ENCODE measurements at regions not wholly inside any gene's neighbourhood (a gene's known extent, or its start where the extent isn't known, plus 50 kb on each side); places are given as distances from the start of the nearest gene placed in this dataset.

DNA sequence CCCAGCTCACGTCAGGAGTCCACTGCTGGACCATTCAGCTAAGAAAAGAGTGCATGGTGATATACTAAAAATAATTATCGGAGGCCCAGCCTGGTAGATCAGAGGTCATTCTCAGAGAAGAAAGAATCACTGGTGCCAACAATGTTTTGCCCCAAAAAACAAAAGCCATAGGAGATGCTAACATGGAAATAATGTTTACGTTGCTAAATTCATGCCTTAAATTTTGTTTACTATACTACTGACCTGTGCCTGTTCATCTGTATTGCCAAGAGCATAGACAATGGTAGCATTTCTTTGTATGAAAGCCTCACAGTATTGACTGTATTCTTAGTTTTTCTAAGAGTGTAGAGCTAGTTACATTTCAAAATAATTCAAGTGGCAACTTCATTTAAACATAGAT is 138.1 kb upstream of the GPR149 start:
- TF ChIP-seq EP300 (conservative IDR thresholded peaks at IDR 0.05; ENCODE audit: poor library complexity, severe bottlenecking) (no peak), POLR2AphosphoS5 (IDR thresholded peaks at IDR 0.05) (no peak), EZH2 (IDR thresholded peaks at IDR 0.05; ENCODE audit: borderline replicate concordance, insufficient read depth, low read length, poor library complexity, severe bottlenecking) (no peak)
- TF ChIP-seq, protein P1, sequence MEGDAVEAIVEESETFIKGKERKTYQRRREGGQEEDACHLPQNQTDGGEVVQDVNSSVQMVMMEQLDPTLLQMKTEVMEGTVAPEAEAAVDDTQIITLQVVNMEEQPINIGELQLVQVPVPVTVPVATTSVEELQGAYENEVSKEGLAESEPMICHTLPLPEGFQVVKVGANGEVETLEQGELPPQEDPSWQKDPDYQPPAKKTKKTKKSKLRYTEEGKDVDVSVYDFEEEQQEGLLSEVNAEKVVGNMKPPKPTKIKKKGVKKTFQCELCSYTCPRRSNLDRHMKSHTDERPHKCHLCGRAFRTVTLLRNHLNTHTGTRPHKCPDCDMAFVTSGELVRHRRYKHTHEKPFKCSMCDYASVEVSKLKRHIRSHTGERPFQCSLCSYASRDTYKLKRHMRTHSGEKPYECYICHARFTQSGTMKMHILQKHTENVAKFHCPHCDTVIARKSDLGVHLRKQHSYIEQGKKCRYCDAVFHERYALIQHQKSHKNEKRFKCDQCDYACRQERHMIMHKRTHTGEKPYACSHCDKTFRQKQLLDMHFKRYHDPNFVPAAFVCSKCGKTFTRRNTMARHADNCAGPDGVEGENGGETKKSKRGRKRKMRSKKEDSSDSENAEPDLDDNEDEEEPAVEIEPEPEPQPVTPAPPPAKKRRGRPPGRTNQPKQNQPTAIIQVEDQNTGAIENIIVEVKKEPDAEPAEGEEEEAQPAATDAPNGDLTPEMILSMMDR (IDR thresholded peaks at IDR 0.05; ENCODE audit: poor library complexity, severe bottlenecking): no peak
- TF ChIP-seq, protein P2, sequence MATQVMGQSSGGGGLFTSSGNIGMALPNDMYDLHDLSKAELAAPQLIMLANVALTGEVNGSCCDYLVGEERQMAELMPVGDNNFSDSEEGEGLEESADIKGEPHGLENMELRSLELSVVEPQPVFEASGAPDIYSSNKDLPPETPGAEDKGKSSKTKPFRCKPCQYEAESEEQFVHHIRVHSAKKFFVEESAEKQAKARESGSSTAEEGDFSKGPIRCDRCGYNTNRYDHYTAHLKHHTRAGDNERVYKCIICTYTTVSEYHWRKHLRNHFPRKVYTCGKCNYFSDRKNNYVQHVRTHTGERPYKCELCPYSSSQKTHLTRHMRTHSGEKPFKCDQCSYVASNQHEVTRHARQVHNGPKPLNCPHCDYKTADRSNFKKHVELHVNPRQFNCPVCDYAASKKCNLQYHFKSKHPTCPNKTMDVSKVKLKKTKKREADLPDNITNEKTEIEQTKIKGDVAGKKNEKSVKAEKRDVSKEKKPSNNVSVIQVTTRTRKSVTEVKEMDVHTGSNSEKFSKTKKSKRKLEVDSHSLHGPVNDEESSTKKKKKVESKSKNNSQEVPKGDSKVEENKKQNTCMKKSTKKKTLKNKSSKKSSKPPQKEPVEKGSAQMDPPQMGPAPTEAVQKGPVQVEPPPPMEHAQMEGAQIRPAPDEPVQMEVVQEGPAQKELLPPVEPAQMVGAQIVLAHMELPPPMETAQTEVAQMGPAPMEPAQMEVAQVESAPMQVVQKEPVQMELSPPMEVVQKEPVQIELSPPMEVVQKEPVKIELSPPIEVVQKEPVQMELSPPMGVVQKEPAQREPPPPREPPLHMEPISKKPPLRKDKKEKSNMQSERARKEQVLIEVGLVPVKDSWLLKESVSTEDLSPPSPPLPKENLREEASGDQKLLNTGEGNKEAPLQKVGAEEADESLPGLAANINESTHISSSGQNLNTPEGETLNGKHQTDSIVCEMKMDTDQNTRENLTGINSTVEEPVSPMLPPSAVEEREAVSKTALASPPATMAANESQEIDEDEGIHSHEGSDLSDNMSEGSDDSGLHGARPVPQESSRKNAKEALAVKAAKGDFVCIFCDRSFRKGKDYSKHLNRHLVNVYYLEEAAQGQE (IDR thresholded peaks at IDR 0.05; ENCODE audit: borderline replicate concordance): no peak

Data from neural cell (in vitro differentiated cells).